ENCODE measurements at regions not wholly inside any gene's neighbourhood (a gene's known extent, or its start where the extent isn't known, plus 50 kb on each side); places are given as distances from the start of the nearest gene placed in this dataset.

DNA sequence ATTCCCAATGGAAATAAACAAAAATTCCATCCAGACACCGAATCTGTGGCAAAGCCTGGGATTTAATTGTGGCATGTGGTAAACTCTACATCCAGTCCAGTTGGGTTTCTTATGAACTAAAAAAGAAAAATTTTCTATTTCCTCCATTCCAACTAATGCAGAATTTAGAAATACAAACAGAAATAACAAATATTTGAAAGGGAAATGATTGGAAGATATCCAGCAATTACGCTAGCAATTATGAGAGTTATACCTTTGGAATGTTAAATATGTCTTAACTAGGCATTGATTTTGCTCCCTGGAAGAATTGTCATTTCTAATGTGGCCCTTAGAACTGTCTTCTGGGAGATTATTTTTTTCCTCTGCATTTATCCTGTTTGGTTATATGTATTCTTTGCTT is 421.4 kb upstream of the KLHL1 start:
- no peak for TF ChIP-seq PLRG1 (conservative IDR thresholded peaks at IDR 0.05)
- no peak for TF ChIP-seq NR2C2 (CRISPR knock-in tag; IDR thresholded peaks at IDR 0.05; ENCODE audit: borderline replicate concordance)
- no peak for TF ChIP-seq KDM5B (CRISPR knock-in tag; IDR thresholded peaks at IDR 0.05; ENCODE audit: borderline replicate concordance)
- no peak for TF ChIP-seq SUZ12 (IDR thresholded peaks at IDR 0.05; ENCODE audit: low read depth, low read length)
- no peak for TF ChIP-seq MYC (CRISPR knock-in tag; IDR thresholded peaks at IDR 0.05; ENCODE audit: borderline replicate concordance)
- no peak for TF ChIP-seq POLR2A (IDR thresholded peaks at IDR 0.05; ENCODE audit: insufficient read depth in 1 of 2, low read depth in 2 of 2, low read length in 2 of 2)
- no peak for TF ChIP-seq CTCF (CRISPR knock-in tag; IDR thresholded peaks at IDR 0.05)
- TF ChIP-seq POLR2AphosphoS5 (IDR thresholded peaks at IDR 0.05; ENCODE audit: low read depth, low read length): no peak
- TF ChIP-seq TERF1 (CRISPR knock-in tag; IDR thresholded peaks at IDR 0.05): no peak
- no peak for TF ChIP-seq FOXC1 (CRISPR knock-in tag; IDR thresholded peaks at IDR 0.05; ENCODE audit: borderline replicate concordance)
- TF ChIP-seq ZIK1 (CRISPR knock-in tag; IDR thresholded peaks at IDR 0.05; ENCODE audit: borderline replicate concordance, low read depth): no peak
- TF ChIP-seq TSC22D2 (CRISPR knock-in tag; IDR thresholded peaks at IDR 0.05; ENCODE audit: borderline replicate concordance): no peak
- no peak for TF ChIP-seq KIAA2018 (CRISPR knock-in tag; IDR thresholded peaks at IDR 0.05; ENCODE audit: borderline replicate concordance)
- no peak for TF ChIP-seq MAX (IDR thresholded peaks at IDR 0.05)
